ENCODE measurements at regions not wholly inside any gene's neighbourhood (a gene's known extent, or its start where the extent isn't known, plus 50 kb on each side); places are given as distances from the start of the nearest gene placed in this dataset.

- TF ChIP-seq EZH2 (IDR thresholded peaks at IDR 0.05; ENCODE audit: borderline replicate concordance, low read depth, low read length, poor library complexity, severe bottlenecking) (no peak), CTCF (conservative IDR thresholded peaks at IDR 0.05; ENCODE audit: low read depth, low read length) (no peak)
Measured at GRCh38 chr1:199866210-199866617, 161.3 kb upstream of the NR5A2 start.

All from A673 (cell line).